Transverse colon (tissue), 4 donors: ENCODE measurements at regions not wholly inside any gene's neighbourhood (a gene's known extent, or its start where the extent isn't known, plus 50 kb on each side); places are given as distances from the start of the nearest gene placed in this dataset.

Source experiments
- DNase-seq: peaks from one replicate; pipeline ENCODE4 v3.0.0-alpha.2; 2019
- H3K27ac ChIP-seq, 4 donors: fragments of 200-600 bp; sonication (generic); 2 replicates each; pipeline ENCODE4 v1.5.1; 2016 to 2018; ENCODE audit warnings: inconsistent platforms in 4 of 4
- H3K27me3 ChIP-seq: fragments of 200-600 bp; sonication (generic); 2 replicates; pipeline ENCODE4 v1.5.1; 2017; ENCODE audit warnings: inconsistent platforms
- H3K36me3 ChIP-seq, 4 donors: fragments of 200-600 bp; sonication (generic); 2 replicates each; pipeline ENCODE4 v1.5.1; 2017 to 2019; ENCODE audit warnings: inconsistent platforms in 4 of 4
- H3K4me1 ChIP-seq, 4 donors: fragments of 200-600 bp; sonication (generic); 2 replicates each; pipeline ENCODE4 v1.5.1; 2017 to 2020; ENCODE audit warnings: inconsistent platforms in 4 of 4
- H3K4me3 ChIP-seq, 4 donors: fragments of 200-600 bp; sonication (generic); 1 replicate in 1 of 4; 2 replicates in 3 of 4; pipeline versions ENCODE4 v1.5.1 to v1.6.1; 2017 to 2019; ENCODE audit warnings: inconsistent platforms in 4 of 4
- H3K9me3 ChIP-seq, 2 donors: fragments of 200-600 bp; sonication (generic); 2 replicates each; pipeline ENCODE4 v1.5.1; 2017 to 2019; ENCODE audit warnings: inconsistent platforms in 2 of 2
- EP300 ChIP-seq: sonication (generic); formaldehyde crosslinking; IDR thresholded peaks from one replicate; pipeline ENCODE4 v1.6.1; 2017; ENCODE audit warnings: antibody characterized with exemption, low read depth
- POLR2A ChIP-seq: fragments of 450-650 bp; IDR thresholded peaks from one replicate; pipeline ENCODE4 v1.6.1; 2016; ENCODE audit warnings: antibody characterized with exemption, mild to moderate bottlenecking, moderate library complexity
- POLR2AphosphoS5 ChIP-seq, 3 donors: sonication (generic); formaldehyde crosslinking; IDR thresholded peaks; one replicate each; pipeline ENCODE4 v1.6.1; 2016; ENCODE audit warnings: antibody characterized with exemption in 3 of 3
- WGBS, 2 donors: methylation state at CpG; one replicate each; pipeline ENCODE4 v1.1.5; 2018; ENCODE audit warnings: low coverage in 1 of 2; 5-methylcytosine and 5-hydroxymethylcytosine counted together
- in situ Hi-C, 4 donors: fragments of 200-750 bp; cut with MboI; loops; one replicate each; pipeline versions ENCODE4 v1.15.0 to v1.15.1; 2017; ENCODE audit warnings: low sequenced_read_pairs in 3 of 4, low pct_ligation_motif_present in 1 of 4, low pct_unique_long_range_greater_than_20kb in 1 of 4
- intact Hi-C: fragments of 100-400 bp; cut with DNase I; formaldehyde crosslinking; loops from one replicate; pipeline ENCODE4 v1.15.1; 2023; ENCODE audit warnings: low total_unique reads
- TF ChIP-seq, protein P1 (sequence below), 5 experiments: fragments of 200-600 bp in 3 of 5; fragments of 450-650 bp in 2 of 5; sonication (generic) in 3 of 5; IDR thresholded peaks; 1 replicate in 2 of 5; 2 replicates in 3 of 5; pipeline ENCODE4 v1.5.1; 2016 to 2017; ENCODE audit warnings: antibody characterized with exemption in 5 of 5, inconsistent platforms in 3 of 5, mild to moderate bottlenecking in 2 of 5, moderate library complexity in 1 of 5

- intact Hi-C loops (no loop called here), in situ Hi-C loops (no loop called here)
- Histone ChIP-seq H3K27ac (no peak overlapping the region), H3K27me3 (no peaks in the 10 kb centered on the region), H3K4me1 (no peaks in the 10 kb centered on the region), H3K4me3 (no peak overlapping the region), H3K9me3 (no peaks in the 10 kb centered on the region), H3K36me3 (no peaks in the 10 kb centered on the region)
- TF ChIP-seq POLR2A (no peak), EP300 (no peak), POLR2AphosphoS5 (IDR thresholded peaks at IDR 0.05) (no peak)
- TF ChIP-seq, protein P1, sequence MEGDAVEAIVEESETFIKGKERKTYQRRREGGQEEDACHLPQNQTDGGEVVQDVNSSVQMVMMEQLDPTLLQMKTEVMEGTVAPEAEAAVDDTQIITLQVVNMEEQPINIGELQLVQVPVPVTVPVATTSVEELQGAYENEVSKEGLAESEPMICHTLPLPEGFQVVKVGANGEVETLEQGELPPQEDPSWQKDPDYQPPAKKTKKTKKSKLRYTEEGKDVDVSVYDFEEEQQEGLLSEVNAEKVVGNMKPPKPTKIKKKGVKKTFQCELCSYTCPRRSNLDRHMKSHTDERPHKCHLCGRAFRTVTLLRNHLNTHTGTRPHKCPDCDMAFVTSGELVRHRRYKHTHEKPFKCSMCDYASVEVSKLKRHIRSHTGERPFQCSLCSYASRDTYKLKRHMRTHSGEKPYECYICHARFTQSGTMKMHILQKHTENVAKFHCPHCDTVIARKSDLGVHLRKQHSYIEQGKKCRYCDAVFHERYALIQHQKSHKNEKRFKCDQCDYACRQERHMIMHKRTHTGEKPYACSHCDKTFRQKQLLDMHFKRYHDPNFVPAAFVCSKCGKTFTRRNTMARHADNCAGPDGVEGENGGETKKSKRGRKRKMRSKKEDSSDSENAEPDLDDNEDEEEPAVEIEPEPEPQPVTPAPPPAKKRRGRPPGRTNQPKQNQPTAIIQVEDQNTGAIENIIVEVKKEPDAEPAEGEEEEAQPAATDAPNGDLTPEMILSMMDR (IDR thresholded peaks at IDR 0.05), result no peak
- WGBS, 2 donors, result 92% methylated on average over 7 of the region's 7 CpGs; no CpG with 5 or more reads in 1 of the 2 donors
- no peak for DNase-seq
These were observed 84.7 kb upstream of the BRD7 start for GRCh38 chr16:50453446-50453845.

GRCh38 chr16:50451951-50452508 lies 83.2 kb upstream of the BRD7 start:
- Histone ChIP-seq H3K4me3 (no peak overlapping the region), H3K27me3 (no peaks in the 10 kb centered on the region), H3K36me3 (no peaks in the 10 kb centered on the region), H3K4me1 (no peaks in the 10 kb centered on the region), H3K27ac (no peak overlapping the region), H3K9me3 (no peaks in the 10 kb centered on the region)
- in situ Hi-C loops, result no loop called here
- TF ChIP-seq POLR2A (no peak), EP300 (no peak)
- 75 to 82% methylated on average over 7 of the region's 7 CpGs for WGBS, 2 donors
- DNase-seq, result no peak
- intact Hi-C loops, result no loop called here

GRCh38 chr16:50450957-50451356 lies 82.2 kb upstream of the BRD7 start:
- no peaks in the 10 kb centered on the region for H3K36me3 ChIP-seq
- no peaks in the 10 kb centered on the region for H3K27me3 ChIP-seq
- intact Hi-C loops (no loop called here), in situ Hi-C loops (no loop called here)
- 85 to 100% methylated on average over 3 to 4 of the region's 4 CpGs for WGBS, 2 donors
- no peak overlapping the region for H3K4me3 ChIP-seq
- no peak for DNase-seq
- no peak overlapping the region for H3K27ac ChIP-seq
- no peaks in the 10 kb centered on the region for H3K9me3 ChIP-seq
- TF ChIP-seq, protein P1 (IDR thresholded peaks at IDR 0.05), result no peak
- no peak for TF ChIP-seq POLR2A
- TF ChIP-seq POLR2AphosphoS5 (IDR thresholded peaks at IDR 0.05), result no peak
- TF ChIP-seq EP300, result no peak
- no peaks in the 10 kb centered on the region for H3K4me1 ChIP-seq

DNA sequence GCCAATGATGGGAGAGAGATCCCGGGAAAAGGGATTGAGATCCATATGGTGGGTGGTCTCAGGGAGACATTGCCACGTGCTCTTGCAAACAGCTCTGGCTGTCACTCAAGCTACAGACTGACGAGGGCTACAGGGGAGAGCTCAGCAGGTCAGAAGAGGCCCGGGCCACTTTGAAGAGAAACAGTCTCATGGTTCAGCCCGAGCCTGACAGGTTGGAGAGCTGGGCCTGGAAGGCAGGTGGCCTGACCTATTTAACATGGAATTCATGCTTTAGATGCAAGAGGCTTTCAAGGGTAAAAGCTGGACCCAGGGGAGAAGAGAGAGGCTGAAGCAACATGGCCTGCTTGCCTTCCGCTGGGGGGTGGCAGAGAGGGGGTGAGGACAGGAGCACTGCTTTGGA lies 81.0 kb upstream of the BRD7 start:
- Histone ChIP-seq H3K36me3 (no peaks in the 10 kb centered on the region), H3K9me3 (no peaks in the 10 kb centered on the region), H3K27ac (no peak overlapping the region), H3K4me1 (no peaks in the 10 kb centered on the region), H3K27me3 (no peaks in the 10 kb centered on the region), H3K4me3 (no peak overlapping the region)
- in situ Hi-C loops, result no loop called here
- intact Hi-C loops, result loop anchor here (10.0 kb wide), 1 partner anchor 1375 kb away; no protein-coding TSS in a partner anchor
- no peak for TF ChIP-seq EP300
- TF ChIP-seq POLR2A, result no peak
- TF ChIP-seq, protein P1 (IDR thresholded peaks at IDR 0.05), result no peak
- no peak for TF ChIP-seq POLR2AphosphoS5 (IDR thresholded peaks at IDR 0.05)
- no peak for DNase-seq
- 60 to 75% methylated on average over 1 to 6 of the region's 6 CpGs for WGBS, 2 donors

DNA sequence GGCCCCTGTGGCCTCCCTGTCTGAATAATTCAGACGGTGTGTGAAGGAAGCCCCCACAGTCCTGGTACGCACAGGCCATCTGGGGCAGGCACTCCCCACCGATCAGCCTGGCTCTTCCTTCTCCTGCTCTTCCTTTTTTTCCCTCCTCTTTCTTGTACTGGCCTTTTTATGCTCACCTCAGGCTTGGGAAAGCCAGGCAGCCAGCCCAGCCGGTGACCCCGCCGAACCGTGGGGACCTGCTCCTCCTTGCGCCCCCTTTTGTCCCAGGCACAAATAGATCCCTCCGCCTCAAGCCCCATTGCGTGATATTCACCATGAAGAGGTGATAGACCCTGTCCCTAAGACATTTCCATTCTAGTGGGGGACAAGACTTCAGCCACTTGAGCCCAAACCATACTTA lies 80.2 kb upstream of the BRD7 start:
- intact Hi-C loops, result loop anchor here (10.0 kb wide), 1 partner anchor 1376 kb away; no protein-coding TSS in a partner anchor
- H3K36me3 ChIP-seq, result no peaks in the 10 kb centered on the region
- H3K27ac ChIP-seq, result no peak overlapping the region
- in situ Hi-C loops, result no loop called here
- TF ChIP-seq POLR2A, result no peak
- 88 to 100% methylated on average over 1 to 10 of the region's 10 CpGs for WGBS, 2 donors
- no peak overlapping the region for H3K4me3 ChIP-seq
- no peaks in the 10 kb centered on the region for H3K27me3 ChIP-seq
- H3K4me1 ChIP-seq, result no peaks in the 10 kb centered on the region
- no peaks in the 10 kb centered on the region for H3K9me3 ChIP-seq
- no peak for DNase-seq
